Chondrocyte (in vitro differentiated cells): ENCODE measurements at regions not wholly inside any gene's neighbourhood (a gene's known extent, or its start where the extent isn't known, plus 50 kb on each side); places are given as distances from the start of the nearest gene placed in this dataset.

Experiments
- DNase-seq: peaks from one replicate; pipeline ENCODE4 v3.0.0; 2021; ENCODE audit warnings: mixed read lengths, low spot score
- H3K27ac Mint-ChIP-seq: one replicate; pipeline ENCODE4 v1.8.0; 2021; ENCODE audit warnings: mild to moderate bottlenecking, moderate library complexity, mixed read lengths; ENCODE audit not compliant: unreplicated experiment
- H3K27me3 Mint-ChIP-seq: 2 replicates; pipeline ENCODE4 v1.8.0; 2021; ENCODE audit warnings: low read depth, mixed read lengths
- H3K36me3 Mint-ChIP-seq: 2 replicates; pipeline ENCODE4 v1.8.0; 2021; ENCODE audit warnings: low read depth, mixed read lengths
- H3K4me1 Mint-ChIP-seq: 2 replicates; pipeline ENCODE4 v1.8.0; 2021; ENCODE audit warnings: low read depth, mild to moderate bottlenecking, mixed read lengths
- H3K4me3 Mint-ChIP-seq: one replicate; pipeline ENCODE4 v1.8.0; 2021; ENCODE audit warnings: mild to moderate bottlenecking, moderate library complexity, mixed read lengths; ENCODE audit not compliant: unreplicated experiment
- H3K9me3 Mint-ChIP-seq: 2 replicates; pipeline ENCODE4 v1.8.0; 2021; ENCODE audit warnings: low read depth, mixed read lengths
- CTCF ChIP-seq: fragments of 200-600 bp; sonication (generic); IDR thresholded peaks from 2 replicates; pipeline ENCODE4 v1.5.0; 2021; ENCODE audit warnings: antibody characterized with exemption, mild to moderate bottlenecking, moderate library complexity

GRCh38 chr9:38136386-38136785, 67.4 kb upstream of the SHB start:
- no peak for TF ChIP-seq CTCF
- Mint-ChIP-seq H3K27me3 (peaks cover 13% of the 10 kb centered on the region), H3K9me3 (no peaks in the 10 kb centered on the region), H3K36me3 (no peaks in the 10 kb centered on the region), H3K4me3 (no peak overlapping the region), H3K4me1 (peaks cover 7% of the 10 kb centered on the region), H3K27ac (no peak overlapping the region)
- DNase-seq: no peak

GRCh38 chr9:38134611-38135237, 65.7 kb upstream of the SHB start:
- H3K36me3 Mint-ChIP-seq: no peaks in the 10 kb centered on the region
- no peak for TF ChIP-seq CTCF
- DNase-seq: no peak
- no peaks in the 10 kb centered on the region for H3K4me1 Mint-ChIP-seq
- H3K27ac Mint-ChIP-seq: no peak overlapping the region
- H3K4me3 Mint-ChIP-seq: no peak overlapping the region
- H3K9me3 Mint-ChIP-seq: no peaks in the 10 kb centered on the region
- H3K27me3 Mint-ChIP-seq: peaks cover 13% of the 10 kb centered on the region

- H3K27me3 Mint-ChIP-seq: peaks cover 11% of the 10 kb centered on the region
- no peak for DNase-seq
- H3K36me3 Mint-ChIP-seq: no peaks in the 10 kb centered on the region
- TF ChIP-seq CTCF: peak; percentile 24
- H3K4me3 Mint-ChIP-seq: no peak overlapping the region
- H3K27ac Mint-ChIP-seq: no peak overlapping the region
- no peaks in the 10 kb centered on the region for H3K9me3 Mint-ChIP-seq
- H3K4me1 Mint-ChIP-seq: no peaks in the 10 kb centered on the region
Observed at GRCh38 chr9:38133595-38133994, 64.6 kb upstream of the SHB start.

GRCh38 chr9:38132956-38133355, 63.9 kb upstream of the SHB start:
- Mint-ChIP-seq H3K27me3 (peaks cover 11% of the 10 kb centered on the region), H3K27ac (no peak overlapping the region), H3K9me3 (no peaks in the 10 kb centered on the region), H3K4me1 (no peaks in the 10 kb centered on the region), H3K4me3 (no peak overlapping the region), H3K36me3 (no peaks in the 10 kb centered on the region)
- TF ChIP-seq CTCF: no peak
- no peak for DNase-seq

- no peak overlapping the region for H3K27ac Mint-ChIP-seq
- H3K4me1 Mint-ChIP-seq: no peaks in the 10 kb centered on the region
- no peaks in the 10 kb centered on the region for H3K36me3 Mint-ChIP-seq
- TF ChIP-seq CTCF: no peak
- H3K27me3 Mint-ChIP-seq: peaks cover 14% of the 10 kb centered on the region
- no peak for DNase-seq
- H3K4me3 Mint-ChIP-seq: no peak overlapping the region
- no peaks in the 10 kb centered on the region for H3K9me3 Mint-ChIP-seq
Observed at GRCh38 chr9:38131729-38132128, 62.7 kb upstream of the SHB start.
